ENCODE measurements at regions not wholly inside any gene's neighbourhood (a gene's known extent, or its start where the extent isn't known, plus 50 kb on each side); places are given as distances from the start of the nearest gene placed in this dataset.

GRCh38 chr1:81042225-81042624 lies 758.5 kb upstream of the ADGRL2 start:
- H3K36me3 Mint-ChIP-seq = no peaks in the 10 kb centered on the region
- H3K27me3 Mint-ChIP-seq (ENCODE audit: low read depth in 3 of 3) = no peaks in the 10 kb centered on the region
- H3K27ac Mint-ChIP-seq = no peak overlapping the region
- DNase-seq = no peak
- no peak overlapping the region for H3K4me3 Mint-ChIP-seq
- H3K4me1 Mint-ChIP-seq = no peaks in the 10 kb centered on the region
- peaks cover 1 to 46% (median 11%) of the 10 kb centered on the region in 6 donors for H3K9me3 Mint-ChIP-seq

GRCh38 chr1:81034291-81034690 lies 766.4 kb upstream of the ADGRL2 start:
- no peak for DNase-seq
- Mint-ChIP-seq H3K27me3 (ENCODE audit: low read depth in 3 of 3) (no peaks in the 10 kb centered on the region), H3K27ac (no peak overlapping the region), H3K4me3 (no peak overlapping the region), H3K36me3 (peaks cover 0 to 3% (median 0%) of the 10 kb centered on the region in 3 donors), H3K4me1 (no peaks in the 10 kb centered on the region), H3K9me3 (peaks cover 10 to 54% (median 31%) of the 10 kb centered on the region in 6 donors)

GRCh38 chr1:81032973-81033425 lies 767.7 kb upstream of the ADGRL2 start:
- Mint-ChIP-seq H3K27ac (no peak overlapping the region), H3K4me1 (no peaks in the 10 kb centered on the region), H3K9me3 (peaks cover 10 to 57% (median 31%) of the 10 kb centered on the region in 6 donors), H3K4me3 (no peak overlapping the region), H3K27me3 (ENCODE audit: low read depth in 3 of 3) (no peaks in the 10 kb centered on the region), H3K36me3 (peaks cover 0 to 3% (median 0%) of the 10 kb centered on the region in 3 donors)
- DNase-seq = no peak

- no peak overlapping the region for H3K4me3 Mint-ChIP-seq
- H3K27ac Mint-ChIP-seq = no peak overlapping the region
- peaks cover 0 to 3% (median 0%) of the 10 kb centered on the region in 3 donors for H3K36me3 Mint-ChIP-seq
Observed at GRCh38 chr1:81032374-81032773, 768.4 kb upstream of the ADGRL2 start.

GRCh38 chr1:81030441-81030840 lies 770.3 kb upstream of the ADGRL2 start:
- Mint-ChIP-seq H3K9me3 (peaks cover 6 to 45% (median 21%) of the 10 kb centered on the region in 6 donors), H3K27me3 (ENCODE audit: low read depth in 3 of 3) (no peaks in the 10 kb centered on the region), H3K36me3 (no peaks in the 10 kb centered on the region), H3K4me1 (no peaks in the 10 kb centered on the region), H3K4me3 (no peak overlapping the region), H3K27ac (no peak overlapping the region)
- no peak for DNase-seq

More at GRCh38 chr1:81032374-81032773, 768.4 kb upstream of the ADGRL2 start:
- no peaks in the 10 kb centered on the region for H3K27me3 Mint-ChIP-seq (ENCODE audit: low read depth in 3 of 3)
- no peaks in the 10 kb centered on the region for H3K4me1 Mint-ChIP-seq
- DNase-seq = no peak
- H3K9me3 Mint-ChIP-seq = peaks cover 10 to 52% (median 28%) of the 10 kb centered on the region in 6 donors

GRCh38 chr1:81029266-81029665 lies 771.5 kb upstream of the ADGRL2 start:
- H3K4me1 Mint-ChIP-seq = no peaks in the 10 kb centered on the region
- no peak overlapping the region for H3K4me3 Mint-ChIP-seq
- no peak overlapping the region for H3K27ac Mint-ChIP-seq
- no peaks in the 10 kb centered on the region for H3K27me3 Mint-ChIP-seq (ENCODE audit: low read depth in 3 of 3)
- H3K9me3 Mint-ChIP-seq = peaks cover 8 to 45% (median 24%) of the 10 kb centered on the region in 6 donors
- no peak for DNase-seq
- H3K36me3 Mint-ChIP-seq = no peaks in the 10 kb centered on the region

- no peaks in the 10 kb centered on the region for H3K27me3 Mint-ChIP-seq (ENCODE audit: low read depth in 3 of 3)
- H3K27ac Mint-ChIP-seq = no peak overlapping the region
- no peak overlapping the region for H3K4me3 Mint-ChIP-seq
Observed at GRCh38 chr1:81023187-81023724, 777.5 kb upstream of the ADGRL2 start.

GRCh38 chr1:81021134-81021533 lies 779.6 kb upstream of the ADGRL2 start:
- Mint-ChIP-seq H3K4me1 (no peaks in the 10 kb centered on the region), H3K27me3 (ENCODE audit: low read depth in 3 of 3) (peaks cover 0 to 2% (median 0%) of the 10 kb centered on the region in 3 donors), H3K4me3 (no peak overlapping the region), H3K27ac (no peak overlapping the region), H3K36me3 (peaks cover 0 to 5% (median 0%) of the 10 kb centered on the region in 3 donors), H3K9me3 (peaks cover 4 to 54% (median 32%) of the 10 kb centered on the region in 6 donors)
- no peak for DNase-seq

More at GRCh38 chr1:81023187-81023724, 777.5 kb upstream of the ADGRL2 start:
- H3K4me1 Mint-ChIP-seq = no peaks in the 10 kb centered on the region
- no peak for DNase-seq
- H3K36me3 Mint-ChIP-seq = peaks cover 0 to 5% (median 0%) of the 10 kb centered on the region in 3 donors
- H3K9me3 Mint-ChIP-seq = peaks cover 4 to 35% (median 21%) of the 10 kb centered on the region in 6 donors

- Mint-ChIP-seq H3K9me3 (peaks cover 4 to 58% (median 31%) of the 10 kb centered on the region in 6 donors), H3K4me3 (no peak overlapping the region), H3K27ac (no peak overlapping the region), H3K27me3 (ENCODE audit: low read depth in 3 of 3) (peaks cover 0 to 2% (median 0%) of the 10 kb centered on the region in 3 donors), H3K36me3 (peaks cover 0 to 5% (median 0%) of the 10 kb centered on the region in 3 donors), H3K4me1 (no peaks in the 10 kb centered on the region)
- DNase-seq = no peak
Observed at GRCh38 chr1:81020506-81020905, 780.2 kb upstream of the ADGRL2 start.

GRCh38 chr1:81010126-81010525 lies 790.6 kb upstream of the ADGRL2 start:
- no peaks in the 10 kb centered on the region for H3K36me3 Mint-ChIP-seq
- peaks cover 5 to 41% (median 19%) of the 10 kb centered on the region in 6 donors for H3K9me3 Mint-ChIP-seq
- H3K4me1 Mint-ChIP-seq = no peaks in the 10 kb centered on the region
- no peaks in the 10 kb centered on the region for H3K27me3 Mint-ChIP-seq (ENCODE audit: low read depth in 3 of 3)
- no peak overlapping the region for H3K4me3 Mint-ChIP-seq
- DNase-seq = no peak
- no peak overlapping the region for H3K27ac Mint-ChIP-seq

- H3K27me3 Mint-ChIP-seq (ENCODE audit: low read depth in 3 of 3) = no peaks in the 10 kb centered on the region
- H3K27ac Mint-ChIP-seq = no peak overlapping the region
- peaks cover 10 to 51% (median 22%) of the 10 kb centered on the region in 6 donors for H3K9me3 Mint-ChIP-seq
- no peak overlapping the region for H3K4me3 Mint-ChIP-seq
- no peaks in the 10 kb centered on the region for H3K36me3 Mint-ChIP-seq
- DNase-seq = no peak
- no peaks in the 10 kb centered on the region for H3K4me1 Mint-ChIP-seq
Observed at GRCh38 chr1:81008293-81008692, 792.4 kb upstream of the ADGRL2 start.

GRCh38 chr1:81007024-81007423 lies 793.7 kb upstream of the ADGRL2 start:
- Mint-ChIP-seq H3K4me1 (no peaks in the 10 kb centered on the region), H3K9me3 (peaks cover 14 to 52% (median 26%) of the 10 kb centered on the region in 6 donors), H3K27me3 (ENCODE audit: low read depth in 3 of 3) (no peaks in the 10 kb centered on the region), H3K4me3 (no peak overlapping the region), H3K27ac (no peak overlapping the region), H3K36me3 (no peaks in the 10 kb centered on the region)
- no peak for DNase-seq

- H3K4me1 Mint-ChIP-seq = no peaks in the 10 kb centered on the region
- H3K27me3 Mint-ChIP-seq (ENCODE audit: low read depth in 3 of 3) = no peaks in the 10 kb centered on the region
- no peak for DNase-seq
- H3K9me3 Mint-ChIP-seq = peaks cover 14 to 58% (median 31%) of the 10 kb centered on the region in 6 donors
- H3K36me3 Mint-ChIP-seq = no peaks in the 10 kb centered on the region
- no peak overlapping the region for H3K27ac Mint-ChIP-seq
- H3K4me3 Mint-ChIP-seq = no peak overlapping the region
Observed at GRCh38 chr1:81006502-81006901, 794.2 kb upstream of the ADGRL2 start.

GRCh38 chr1:81004011-81004410 lies 796.7 kb upstream of the ADGRL2 start:
- Mint-ChIP-seq H3K27ac (no peak overlapping the region), H3K27me3 (ENCODE audit: low read depth in 3 of 3) (no peaks in the 10 kb centered on the region), H3K9me3 (peaks cover 18 to 65% (median 34%) of the 10 kb centered on the region in 6 donors), H3K4me3 (no peak overlapping the region), H3K36me3 (no peaks in the 10 kb centered on the region), H3K4me1 (no peaks in the 10 kb centered on the region)
- DNase-seq = no peak

- H3K4me3 Mint-ChIP-seq = no peak overlapping the region
- DNase-seq = no peak
- H3K9me3 Mint-ChIP-seq = peaks cover 7 to 51% (median 23%) of the 10 kb centered on the region in 6 donors
- H3K27me3 Mint-ChIP-seq (ENCODE audit: low read depth in 3 of 3) = peaks cover 0 to 2% (median 0%) of the 10 kb centered on the region in 3 donors
- H3K4me1 Mint-ChIP-seq = no peaks in the 10 kb centered on the region
- H3K27ac Mint-ChIP-seq = no peak overlapping the region
- H3K36me3 Mint-ChIP-seq = peaks cover 0 to 3% (median 0%) of the 10 kb centered on the region in 3 donors
Observed at GRCh38 chr1:80994934-80995333, 805.8 kb upstream of the ADGRL2 start.
